ENCODE measurements at regions not wholly inside any gene's neighbourhood (a gene's known extent, or its start where the extent isn't known, plus 50 kb on each side); places are given as distances from the start of the nearest gene placed in this dataset.

- H3K36me3 ChIP-seq = no peaks in the 10 kb centered on the region
- no peaks in the 10 kb centered on the region for H3K27me3 ChIP-seq
- peak overlapping the region; percentile 53 for H3K27ac ChIP-seq
- no peaks in the 10 kb centered on the region for H3K9me3 ChIP-seq
- H3K4me3 ChIP-seq = peak overlapping the region; percentile 62 to 63
- DNase-seq = no peak
- intact Hi-C loops (cut with DNase I; ENCODE audit: low total_unique reads) = no loop called here
- TF ChIP-seq, protein P1, sequence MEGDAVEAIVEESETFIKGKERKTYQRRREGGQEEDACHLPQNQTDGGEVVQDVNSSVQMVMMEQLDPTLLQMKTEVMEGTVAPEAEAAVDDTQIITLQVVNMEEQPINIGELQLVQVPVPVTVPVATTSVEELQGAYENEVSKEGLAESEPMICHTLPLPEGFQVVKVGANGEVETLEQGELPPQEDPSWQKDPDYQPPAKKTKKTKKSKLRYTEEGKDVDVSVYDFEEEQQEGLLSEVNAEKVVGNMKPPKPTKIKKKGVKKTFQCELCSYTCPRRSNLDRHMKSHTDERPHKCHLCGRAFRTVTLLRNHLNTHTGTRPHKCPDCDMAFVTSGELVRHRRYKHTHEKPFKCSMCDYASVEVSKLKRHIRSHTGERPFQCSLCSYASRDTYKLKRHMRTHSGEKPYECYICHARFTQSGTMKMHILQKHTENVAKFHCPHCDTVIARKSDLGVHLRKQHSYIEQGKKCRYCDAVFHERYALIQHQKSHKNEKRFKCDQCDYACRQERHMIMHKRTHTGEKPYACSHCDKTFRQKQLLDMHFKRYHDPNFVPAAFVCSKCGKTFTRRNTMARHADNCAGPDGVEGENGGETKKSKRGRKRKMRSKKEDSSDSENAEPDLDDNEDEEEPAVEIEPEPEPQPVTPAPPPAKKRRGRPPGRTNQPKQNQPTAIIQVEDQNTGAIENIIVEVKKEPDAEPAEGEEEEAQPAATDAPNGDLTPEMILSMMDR (IDR thresholded peaks at IDR 0.05) = no peak
- H3K4me1 ChIP-seq = peaks cover 0 to 12% (median 5%) of the 10 kb centered on the region in 4 donors
Observed at GRCh38 chr11:129280027-129280811, 88.1 kb upstream of the ARHGAP32 start.

GRCh38 chr11:129279326-129280026 is 87.4 kb upstream of the ARHGAP32 start:
- Histone ChIP-seq H3K4me3 (peak overlapping the region; percentile 62 to 63), H3K36me3 (no peaks in the 10 kb centered on the region), H3K9me3 (no peaks in the 10 kb centered on the region), H3K27ac (peak overlapping the region; percentile 53 to 61), H3K27me3 (no peaks in the 10 kb centered on the region), H3K4me1 (peaks cover 0 to 12% (median 5%) of the 10 kb centered on the region in 4 donors)
- intact Hi-C loops (cut with DNase I; ENCODE audit: low total_unique reads) = no loop called here
- TF ChIP-seq, protein P1 (IDR thresholded peaks at IDR 0.05) = no peak
- DNase-seq = peak; percentile 68 to 84

DNA sequence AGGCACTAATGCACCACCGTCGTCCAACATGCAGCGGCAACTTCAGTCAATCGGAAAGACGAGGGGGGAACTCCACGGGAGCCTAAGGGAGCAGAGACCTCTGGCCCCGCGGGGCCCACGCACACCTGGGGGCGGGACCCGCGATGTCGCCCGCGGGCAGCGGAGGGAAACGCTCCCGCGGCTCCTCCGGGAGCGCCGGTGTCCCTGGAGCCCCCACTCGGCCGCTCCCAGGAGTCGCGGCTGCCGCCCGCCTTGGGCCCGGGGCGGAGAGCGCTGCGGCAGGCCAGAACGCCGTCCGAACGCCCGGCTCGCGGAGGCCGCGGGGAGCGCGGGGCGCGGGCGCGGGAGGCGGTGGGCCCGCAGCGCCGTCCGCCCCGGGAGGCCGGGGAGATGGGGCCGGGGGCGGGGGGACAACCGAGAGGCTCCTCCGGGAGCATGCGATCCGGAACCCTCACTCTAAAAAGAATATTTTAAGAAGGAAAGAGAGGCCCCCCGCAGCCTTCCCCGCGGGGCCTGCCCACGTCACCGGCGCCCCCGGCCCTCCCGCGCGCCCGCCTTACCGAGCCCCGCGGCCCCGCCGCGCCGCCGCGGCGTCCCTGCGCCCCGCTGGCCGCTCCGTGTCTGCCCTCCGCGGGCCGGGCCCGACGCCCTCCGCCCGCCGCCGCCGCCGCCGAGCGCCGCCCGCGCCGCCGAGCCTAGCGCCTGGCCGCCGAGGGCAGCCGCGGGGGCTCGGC is 86.6 kb upstream of the ARHGAP32 start:
- intact Hi-C loops (cut with DNase I; ENCODE audit: low total_unique reads) = no loop called here
- peak overlapping the region; percentile 62 to 63 for H3K4me3 ChIP-seq
- no peaks in the 10 kb centered on the region for H3K27me3 ChIP-seq
- H3K27ac ChIP-seq = peak overlapping the region; percentile 45 to 61
- DNase-seq = no peak
- TF ChIP-seq, protein P1 (IDR thresholded peaks at IDR 0.05) = no peak
- H3K4me1 ChIP-seq = peaks cover 0 to 12% (median 5%) of the 10 kb centered on the region in 4 donors
- no peaks in the 10 kb centered on the region for H3K9me3 ChIP-seq
- no peaks in the 10 kb centered on the region for H3K36me3 ChIP-seq

DNA sequence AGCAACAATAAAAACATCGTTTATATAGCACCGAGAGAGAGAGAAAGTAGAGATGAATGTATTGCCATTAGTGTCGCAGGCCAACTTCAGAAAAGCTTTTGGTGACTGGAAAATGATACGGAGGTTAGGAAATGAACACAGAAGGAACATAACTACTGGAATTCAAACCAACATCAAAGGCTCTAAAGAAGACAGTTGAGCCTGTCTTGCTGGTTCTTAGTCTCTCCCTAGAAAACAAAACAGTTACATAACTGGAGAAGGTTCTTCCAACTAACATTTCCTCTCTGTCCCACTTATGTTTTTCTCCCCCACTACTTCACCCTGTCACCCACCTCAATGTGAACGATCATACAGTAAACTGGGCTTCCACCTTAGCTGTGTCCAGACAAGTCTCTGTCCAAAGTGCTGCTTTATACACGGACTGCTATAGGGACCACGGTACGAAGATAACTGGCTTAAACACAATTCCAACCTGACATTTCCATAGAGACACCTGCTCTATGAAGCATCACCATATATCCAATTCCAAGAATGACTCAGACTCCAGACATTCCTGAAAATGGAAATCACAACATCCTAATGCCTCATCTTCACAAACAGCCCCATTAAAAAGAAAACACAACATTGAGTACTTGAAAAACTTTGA is 85.2 kb upstream of the ARHGAP32 start:
- H3K4me1 ChIP-seq = peaks cover 0 to 12% (median 5%) of the 10 kb centered on the region in 4 donors
- H3K4me3 ChIP-seq = no peak overlapping the region
- TF ChIP-seq, protein P1 (IDR thresholded peaks at IDR 0.05) = no peak
- H3K27me3 ChIP-seq = no peaks in the 10 kb centered on the region
- no peak overlapping the region for H3K27ac ChIP-seq
- intact Hi-C loops (cut with DNase I; ENCODE audit: low total_unique reads) = no loop called here
- no peak for DNase-seq
- H3K9me3 ChIP-seq = no peaks in the 10 kb centered on the region
- no peaks in the 10 kb centered on the region for H3K36me3 ChIP-seq

DNA sequence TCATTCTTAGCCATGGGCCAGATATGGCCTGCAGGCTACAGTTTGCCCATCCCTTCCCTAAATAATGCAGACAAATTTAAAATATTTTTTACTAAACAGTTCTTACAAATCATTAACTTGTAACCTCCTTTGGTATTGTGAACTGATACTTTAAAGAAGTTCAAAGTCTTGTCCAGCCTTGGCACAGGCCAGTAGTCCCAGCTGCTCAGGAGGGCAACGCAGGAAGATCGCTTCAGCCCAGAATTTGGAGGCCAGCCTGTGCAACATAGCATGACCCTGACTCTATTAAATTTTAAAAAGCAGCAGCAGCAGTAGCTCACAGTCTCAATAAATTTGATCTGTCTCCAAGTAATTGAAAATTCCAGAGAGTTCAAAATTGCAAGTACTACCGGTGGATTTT is 83.7 kb upstream of the ARHGAP32 start:
- H3K27ac ChIP-seq = no peak overlapping the region
- no peak overlapping the region for H3K4me3 ChIP-seq
- intact Hi-C loops (cut with DNase I; ENCODE audit: low total_unique reads) = no loop called here
- no peaks in the 10 kb centered on the region for H3K27me3 ChIP-seq
- no peaks in the 10 kb centered on the region for H3K9me3 ChIP-seq
- H3K4me1 ChIP-seq = peaks cover 0 to 12% (median 5%) of the 10 kb centered on the region in 4 donors
- no peaks in the 10 kb centered on the region for H3K36me3 ChIP-seq
- TF ChIP-seq, protein P1 (IDR thresholded peaks at IDR 0.05) = no peak
- DNase-seq = no peak
